ENCODE measurements at regions not wholly inside any gene's neighbourhood (a gene's known extent, or its start where the extent isn't known, plus 50 kb on each side); places are given as distances from the start of the nearest gene placed in this dataset.

- TF ChIP-seq EZH2 (IDR thresholded peaks at IDR 0.05; ENCODE audit: borderline replicate concordance, insufficient read depth, low read length, poor library complexity, severe bottlenecking): no peak
- no peak for TF ChIP-seq SMC3 (conservative IDR thresholded peaks at IDR 0.05; ENCODE audit: poor library complexity)
- no peak for TF ChIP-seq TAF1 (IDR thresholded peaks at IDR 0.05; ENCODE audit: low read depth)
- TF ChIP-seq MXI1 (conservative IDR thresholded peaks at IDR 0.05; ENCODE audit: poor library complexity, severe bottlenecking): no peak
- TF ChIP-seq, protein P1, sequence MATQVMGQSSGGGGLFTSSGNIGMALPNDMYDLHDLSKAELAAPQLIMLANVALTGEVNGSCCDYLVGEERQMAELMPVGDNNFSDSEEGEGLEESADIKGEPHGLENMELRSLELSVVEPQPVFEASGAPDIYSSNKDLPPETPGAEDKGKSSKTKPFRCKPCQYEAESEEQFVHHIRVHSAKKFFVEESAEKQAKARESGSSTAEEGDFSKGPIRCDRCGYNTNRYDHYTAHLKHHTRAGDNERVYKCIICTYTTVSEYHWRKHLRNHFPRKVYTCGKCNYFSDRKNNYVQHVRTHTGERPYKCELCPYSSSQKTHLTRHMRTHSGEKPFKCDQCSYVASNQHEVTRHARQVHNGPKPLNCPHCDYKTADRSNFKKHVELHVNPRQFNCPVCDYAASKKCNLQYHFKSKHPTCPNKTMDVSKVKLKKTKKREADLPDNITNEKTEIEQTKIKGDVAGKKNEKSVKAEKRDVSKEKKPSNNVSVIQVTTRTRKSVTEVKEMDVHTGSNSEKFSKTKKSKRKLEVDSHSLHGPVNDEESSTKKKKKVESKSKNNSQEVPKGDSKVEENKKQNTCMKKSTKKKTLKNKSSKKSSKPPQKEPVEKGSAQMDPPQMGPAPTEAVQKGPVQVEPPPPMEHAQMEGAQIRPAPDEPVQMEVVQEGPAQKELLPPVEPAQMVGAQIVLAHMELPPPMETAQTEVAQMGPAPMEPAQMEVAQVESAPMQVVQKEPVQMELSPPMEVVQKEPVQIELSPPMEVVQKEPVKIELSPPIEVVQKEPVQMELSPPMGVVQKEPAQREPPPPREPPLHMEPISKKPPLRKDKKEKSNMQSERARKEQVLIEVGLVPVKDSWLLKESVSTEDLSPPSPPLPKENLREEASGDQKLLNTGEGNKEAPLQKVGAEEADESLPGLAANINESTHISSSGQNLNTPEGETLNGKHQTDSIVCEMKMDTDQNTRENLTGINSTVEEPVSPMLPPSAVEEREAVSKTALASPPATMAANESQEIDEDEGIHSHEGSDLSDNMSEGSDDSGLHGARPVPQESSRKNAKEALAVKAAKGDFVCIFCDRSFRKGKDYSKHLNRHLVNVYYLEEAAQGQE (IDR thresholded peaks at IDR 0.05; ENCODE audit: borderline replicate concordance): no peak
- TF ChIP-seq POLR2AphosphoS5 (IDR thresholded peaks at IDR 0.05): no peak
- TF ChIP-seq RAD21 (conservative IDR thresholded peaks at IDR 0.05): no peak
- no peak for TF ChIP-seq EP300 (conservative IDR thresholded peaks at IDR 0.05; ENCODE audit: poor library complexity, severe bottlenecking)
- TF ChIP-seq, protein P2, sequence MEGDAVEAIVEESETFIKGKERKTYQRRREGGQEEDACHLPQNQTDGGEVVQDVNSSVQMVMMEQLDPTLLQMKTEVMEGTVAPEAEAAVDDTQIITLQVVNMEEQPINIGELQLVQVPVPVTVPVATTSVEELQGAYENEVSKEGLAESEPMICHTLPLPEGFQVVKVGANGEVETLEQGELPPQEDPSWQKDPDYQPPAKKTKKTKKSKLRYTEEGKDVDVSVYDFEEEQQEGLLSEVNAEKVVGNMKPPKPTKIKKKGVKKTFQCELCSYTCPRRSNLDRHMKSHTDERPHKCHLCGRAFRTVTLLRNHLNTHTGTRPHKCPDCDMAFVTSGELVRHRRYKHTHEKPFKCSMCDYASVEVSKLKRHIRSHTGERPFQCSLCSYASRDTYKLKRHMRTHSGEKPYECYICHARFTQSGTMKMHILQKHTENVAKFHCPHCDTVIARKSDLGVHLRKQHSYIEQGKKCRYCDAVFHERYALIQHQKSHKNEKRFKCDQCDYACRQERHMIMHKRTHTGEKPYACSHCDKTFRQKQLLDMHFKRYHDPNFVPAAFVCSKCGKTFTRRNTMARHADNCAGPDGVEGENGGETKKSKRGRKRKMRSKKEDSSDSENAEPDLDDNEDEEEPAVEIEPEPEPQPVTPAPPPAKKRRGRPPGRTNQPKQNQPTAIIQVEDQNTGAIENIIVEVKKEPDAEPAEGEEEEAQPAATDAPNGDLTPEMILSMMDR (IDR thresholded peaks at IDR 0.05; ENCODE audit: poor library complexity, severe bottlenecking): no peak
- Histone ChIP-seq H3F3A (ENCODE audit: insufficient read depth, low read length, poor library complexity, severe bottlenecking) (no peaks in the 10 kb centered on the region), H4K20me1 (ENCODE audit: insufficient read depth) (no peaks in the 10 kb centered on the region), H3K36me3 (ENCODE audit: insufficient read depth, low read length) (no peaks in the 10 kb centered on the region), H3K9me3 (ENCODE audit: low read length) (no peaks in the 10 kb centered on the region), H3K27me3 (ENCODE audit: insufficient read depth, low read depth, low read length) (no peaks in the 10 kb centered on the region), H2AFZ (ENCODE audit: low read depth, low read length) (no peak overlapping the region), H3K4me2 (ENCODE audit: low read length) (no peak overlapping the region), H3K27ac (ENCODE audit: low read length) (no peak overlapping the region), H3K9ac (ENCODE audit: low read length) (no peak overlapping the region), H3K9me2 (ENCODE audit: insufficient read depth, low read length) (no peaks in the 10 kb centered on the region), H3K4me3 (ENCODE audit: low read length) (no peak overlapping the region), H3K79me2 (replicated peaks; ENCODE audit: insufficient read depth, low read length) (no peaks in the 10 kb centered on the region)
Observed at GRCh38 chr12:115508990-115509389, 768.5 kb downstream of the MED13L start.

GRCh38 chr12:115507951-115508722 lies 769.4 kb downstream of the MED13L start:
- H3K4me2 ChIP-seq (ENCODE audit: low read length): no peak overlapping the region

More at GRCh38 chr12:115507951-115508722, 769.4 kb downstream of the MED13L start:
- H3K9me3 ChIP-seq (ENCODE audit: low read length): no peaks in the 10 kb centered on the region
- no peak overlapping the region for H3K27ac ChIP-seq (ENCODE audit: low read length)
- no peak overlapping the region for H3K9ac ChIP-seq (ENCODE audit: low read length)
- H3K36me3 ChIP-seq (ENCODE audit: insufficient read depth, low read length): no peaks in the 10 kb centered on the region
- H3K27me3 ChIP-seq (ENCODE audit: insufficient read depth, low read depth, low read length): no peaks in the 10 kb centered on the region
- no peaks in the 10 kb centered on the region for H3F3A ChIP-seq (ENCODE audit: insufficient read depth, low read length, poor library complexity, severe bottlenecking)
- TF ChIP-seq EP300 (conservative IDR thresholded peaks at IDR 0.05; ENCODE audit: poor library complexity, severe bottlenecking) (no peak), TAF1 (IDR thresholded peaks at IDR 0.05; ENCODE audit: low read depth) (no peak), MXI1 (conservative IDR thresholded peaks at IDR 0.05; ENCODE audit: poor library complexity, severe bottlenecking) (no peak), POLR2AphosphoS5 (IDR thresholded peaks at IDR 0.05) (no peak), RAD21 (conservative IDR thresholded peaks at IDR 0.05) (no peak), EZH2 (IDR thresholded peaks at IDR 0.05; ENCODE audit: borderline replicate concordance, insufficient read depth, low read length, poor library complexity, severe bottlenecking) (no peak), SMC3 (conservative IDR thresholded peaks at IDR 0.05; ENCODE audit: poor library complexity) (no peak)
- TF ChIP-seq, protein P1 (IDR thresholded peaks at IDR 0.05; ENCODE audit: borderline replicate concordance): no peak
- TF ChIP-seq, protein P2 (IDR thresholded peaks at IDR 0.05; ENCODE audit: poor library complexity, severe bottlenecking): no peak
- H2AFZ ChIP-seq (ENCODE audit: low read depth, low read length): peak overlapping the region; percentile 4
- no peaks in the 10 kb centered on the region for H3K9me2 ChIP-seq (ENCODE audit: insufficient read depth, low read length)
- no peak overlapping the region for H3K4me3 ChIP-seq (ENCODE audit: low read length)
- H4K20me1 ChIP-seq (ENCODE audit: insufficient read depth): no peaks in the 10 kb centered on the region
- H3K79me2 ChIP-seq (replicated peaks; ENCODE audit: insufficient read depth, low read length): no peaks in the 10 kb centered on the region
